Peyer's patch (tissue), 4 donors: ENCODE measurements at regions not wholly inside any gene's neighbourhood (a gene's known extent, or its start where the extent isn't known, plus 50 kb on each side); places are given as distances from the start of the nearest gene placed in this dataset.

ENCODE experiments used
- DNase-seq, 3 donors: peaks; one replicate each; pipeline ENCODE4 v3.0.0-alpha.2; 2017 to 2019
- H3K27ac ChIP-seq, 4 donors: fragments of 200-600 bp; sonication (generic); one replicate each; pipeline ENCODE4 v1.5.1; 2016 to 2019
- H3K27me3 ChIP-seq, 2 donors: fragments of 200-600 bp; sonication (generic); one replicate each; pipeline ENCODE4 v1.5.1; 2019
- H3K36me3 ChIP-seq, 3 donors: fragments of 200-600 bp; sonication (generic); one replicate each; pipeline ENCODE4 v1.5.1; 2016 to 2019
- H3K4me1 ChIP-seq, 4 donors: fragments of 200-600 bp; sonication (generic); one replicate each; pipeline ENCODE4 v1.5.1; 2016 to 2019
- H3K4me3 ChIP-seq, 4 donors: fragments of 200-600 bp; sonication (generic); 1 replicate in 3 of 4; 2 replicates in 1 of 4; pipeline ENCODE4 v1.5.1; 2016 to 2019; ENCODE audit warnings: mild to moderate bottlenecking in 1 of 4
- H3K9me3 ChIP-seq, 4 donors: fragments of 200-600 bp; sonication (generic); one replicate each; pipeline ENCODE4 v1.5.1; 2016 to 2019; ENCODE audit warnings: mild to moderate bottlenecking in 1 of 4
- CTCF ChIP-seq, 6 experiments: fragments of 450-650 bp in 4 of 6; fragments of 200-600 bp in 2 of 6; sonication (generic) in 1 of 6; IDR thresholded peaks; one replicate each; pipeline ENCODE4 v1.5.1; 2017 to 2019; ENCODE audit warnings: antibody characterized with exemption in 6 of 6, mild to moderate bottlenecking in 3 of 6, moderate library complexity in 1 of 6
- POLR2A ChIP-seq, 2 donors: fragments of 450-650 bp; IDR thresholded peaks; one replicate each; pipeline ENCODE4 v1.5.1; 2017; ENCODE audit warnings: antibody characterized with exemption in 2 of 2, mild to moderate bottlenecking in 2 of 2, moderate library complexity in 2 of 2

- Histone ChIP-seq H3K4me1 (no peaks in the 10 kb centered on the region), H3K36me3 (no peaks in the 10 kb centered on the region), H3K4me3 (no peak overlapping the region), H3K9me3 (no peaks in the 10 kb centered on the region), H3K27ac (no peak overlapping the region), H3K27me3 (no peaks in the 10 kb centered on the region)
- no peak for TF ChIP-seq POLR2A (IDR thresholded peaks at IDR 0.05)
- no peak for TF ChIP-seq CTCF (IDR thresholded peaks at IDR 0.05)
- DNase-seq: no peak
Observed at GRCh38 chr3:103624271-103624670, 1189.5 kb downstream of the ZPLD1 start.

GRCh38 chr3:103629391-103629790 lies 1194.6 kb downstream of the ZPLD1 start:
- Histone ChIP-seq H3K9me3 (peaks cover 0 to 5% (median 0%) of the 10 kb centered on the region in 4 donors), H3K27me3 (no peaks in the 10 kb centered on the region), H3K36me3 (no peaks in the 10 kb centered on the region), H3K4me3 (no peak overlapping the region), H3K27ac (no peak overlapping the region), H3K4me1 (no peaks in the 10 kb centered on the region)
- TF ChIP-seq POLR2A (IDR thresholded peaks at IDR 0.05): no peak
- no peak for TF ChIP-seq CTCF (IDR thresholded peaks at IDR 0.05)
- DNase-seq: no peak

- Histone ChIP-seq H3K4me3 (no peak overlapping the region), H3K27ac (no peak overlapping the region), H3K4me1 (no peaks in the 10 kb centered on the region), H3K9me3 (no peaks in the 10 kb centered on the region), H3K27me3 (no peaks in the 10 kb centered on the region), H3K36me3 (no peaks in the 10 kb centered on the region)
- DNase-seq: no peak
- no peak for TF ChIP-seq POLR2A (IDR thresholded peaks at IDR 0.05)
- TF ChIP-seq CTCF (IDR thresholded peaks at IDR 0.05): no peak
Observed at GRCh38 chr3:103644450-103644849, 1209.6 kb downstream of the ZPLD1 start.

GRCh38 chr3:103653996-103654395 lies 1219.2 kb downstream of the ZPLD1 start:
- H3K36me3 ChIP-seq: no peaks in the 10 kb centered on the region
- no peaks in the 10 kb centered on the region for H3K9me3 ChIP-seq
- H3K4me1 ChIP-seq: no peaks in the 10 kb centered on the region
- TF ChIP-seq POLR2A (IDR thresholded peaks at IDR 0.05): no peak
- TF ChIP-seq CTCF (IDR thresholded peaks at IDR 0.05): no peak
- H3K27me3 ChIP-seq: no peaks in the 10 kb centered on the region
- H3K4me3 ChIP-seq: no peak overlapping the region
- no peak overlapping the region for H3K27ac ChIP-seq
- DNase-seq: no peak

GRCh38 chr3:103657756-103658155 lies 1222.9 kb downstream of the ZPLD1 start:
- H3K27me3 ChIP-seq: no peaks in the 10 kb centered on the region
- DNase-seq: no peak

More at GRCh38 chr3:103657756-103658155, 1222.9 kb downstream of the ZPLD1 start:
- no peaks in the 10 kb centered on the region for H3K36me3 ChIP-seq
- no peaks in the 10 kb centered on the region for H3K4me1 ChIP-seq
- no peak overlapping the region for H3K4me3 ChIP-seq
- TF ChIP-seq POLR2A (IDR thresholded peaks at IDR 0.05): no peak
- TF ChIP-seq CTCF (IDR thresholded peaks at IDR 0.05): no peak
- no peaks in the 10 kb centered on the region for H3K9me3 ChIP-seq
- no peak overlapping the region for H3K27ac ChIP-seq
